HepG2 (cell line): ENCODE measurements at regions not wholly inside any gene's neighbourhood (a gene's known extent, or its start where the extent isn't known, plus 50 kb on each side); places are given as distances from the start of the nearest gene placed in this dataset.

Experiments used
- ATAC-seq: fragments of 200-7000 bp; cut with Tn5 transposase; 3 replicates; pipeline ENCODE4 v1.9.1; 2020; ENCODE audit warnings: mild to moderate bottlenecking, moderate library complexity
- BruUV-seq: library from RNA; stranded (reverse); fragments of 400-500 nt; replicated peaks from 2 replicates; lab custom pipeline; 2021; lab: Mats Ljungman, UMichigan
- CTCF ChIA-PET: fragments of 300-600 bp; formaldehyde crosslinking; extraction: SDS; loops from one replicate; lab custom pipeline; 2021; ENCODE audit warnings: low total read pairs, inconsistent platforms, low intra/inter-chr PET ratio; lab: Yijun Ruan, JAX
- POLR2A ChIA-PET: fragments of 350-600 bp; sonication (Branson Sonifier 250); formaldehyde crosslinking; loops from one replicate; lab custom pipeline; 2020; ENCODE audit warnings: antibody characterized with exemption, inconsistent platforms; lab: Yijun Ruan, JAX
- DNase-seq: peaks from one replicate; pipeline ENCODE4 v3.0.0-alpha.2; 2015; ENCODE audit warnings: low spot score
- FAIRE-seq: peaks from 3 replicates; lab custom pipeline; 2011; peaks lifted over from hg19 to GRCh38; lab: Jason Lieb, UNC
- H2AFZ ChIP-seq: one replicate; pipeline ENCODE4 v1.6.1; 2011; ENCODE audit warnings: low read length, inconsistent platforms
- H3K27ac ChIP-seq: fragments of 300-600 bp; 3 replicates; pipeline ENCODE4 v1.8.0; 2011; ENCODE audit warnings: mixed run types, mild to moderate bottlenecking, mixed read lengths, low read length, inconsistent platforms; ENCODE audit not compliant: insufficient read depth; ENCODE audit errors: extremely low read length
- H3K27me3 ChIP-seq, 2 experiments: fragments of 200-600 bp in 1 of 2; 2 replicates in 1 of 2; 3 replicates in 1 of 2; pipeline versions ENCODE4 v1.6.0 to v1.8.0; 2011; ENCODE audit warnings: low read length in 2 of 2, mild to moderate bottlenecking in 2 of 2, moderate library complexity in 2 of 2, inconsistent platforms in 1 of 2; ENCODE audit not compliant: insufficient read depth in 2 of 2, control insufficient read depth in 1 of 2
- H3K36me3 ChIP-seq, 2 experiments: fragments of 200-600 bp in 1 of 2; replicated peaks in 1 of 2; 2 replicates in 1 of 2; 3 replicates in 1 of 2; pipeline versions ENCODE4 v1.5.1 to v1.8.0; 2011; ENCODE audit warnings: low read length in 2 of 2, inconsistent platforms in 1 of 2; ENCODE audit not compliant: insufficient read depth in 2 of 2, control insufficient read depth in 1 of 2
- H3K4me1 ChIP-seq: 2 replicates; pipeline ENCODE4 v1.5.1; 2012; ENCODE audit warnings: low read length, inconsistent platforms; ENCODE audit not compliant: insufficient read depth
- H3K4me2 ChIP-seq: 2 replicates; pipeline ENCODE4 v1.6.0; 2011; ENCODE audit warnings: low read depth, low read length, inconsistent platforms
- H3K4me3 ChIP-seq, 3 experiments: fragments of 200-600 bp in 1 of 3; sonication (generic), shearing (Covaris generic) in 1 of 3; replicated peaks in 1 of 3; 2 replicates each; pipeline ENCODE4 v1.5.1; 2011 to 2016; ENCODE audit warnings: low read length in 3 of 3, inconsistent platforms in 2 of 3, low read depth in 2 of 3, mild to moderate bottlenecking in 2 of 3, control low read depth in 1 of 3, mixed read lengths in 1 of 3; ENCODE audit not compliant: insufficient read depth in 1 of 3
- H3K79me2 ChIP-seq: one replicate; pipeline ENCODE4 v1.6.1; 2011; ENCODE audit warnings: low read length, inconsistent platforms; ENCODE audit not compliant: insufficient read depth
- H3K9ac ChIP-seq: 2 replicates; pipeline ENCODE4 v1.6.0; 2011; ENCODE audit warnings: mild to moderate bottlenecking, low read depth, low read length, inconsistent platforms; ENCODE audit not compliant: insufficient read depth
- H3K9me3 ChIP-seq: 2 replicates; pipeline ENCODE4 v1.5.1; 2012; ENCODE audit warnings: mild to moderate bottlenecking, low read length
- H4K20me1 ChIP-seq: 2 replicates; pipeline ENCODE4 v1.6.0; 2011; ENCODE audit warnings: inconsistent platforms, mild to moderate bottlenecking, low read length, moderate library complexity; ENCODE audit not compliant: insufficient read depth
- FOXA1 ChIP-seq, 2 experiments: fragments of 450-650 bp in 1 of 2; sonication (generic) in 1 of 2; formaldehyde crosslinking in 1 of 2; IDR thresholded peaks; 2 replicates each; pipeline versions ENCODE4 v1.4.0 to v1.6.1; 2016 to 2020; ENCODE audit warnings: missing genetic modification reagents in 1 of 2
- GFI1 ChIP-seq: sonication (generic); formaldehyde crosslinking; IDR thresholded peaks from 2 replicates; pipeline ENCODE4 v1.5.0; 2020; ENCODE audit warnings: missing genetic modification reagents, mild to moderate bottlenecking, borderline replicate concordance
- HOXA9 ChIP-seq: sonication (generic); formaldehyde crosslinking; IDR thresholded peaks from 2 replicates; pipeline ENCODE4 v1.8.1; 2022; ENCODE audit warnings: missing genetic modification reagents, mild to moderate bottlenecking, moderate library complexity, borderline replicate concordance
- IRX3 ChIP-seq: sonication (generic); formaldehyde crosslinking; IDR thresholded peaks from 2 replicates; pipeline ENCODE4 v1.8.1; 2023; ENCODE audit warnings: mild to moderate bottlenecking, low read depth, missing genetic modification reagents, borderline replicate concordance
- MED8 ChIP-seq: sonication (generic); formaldehyde crosslinking; IDR thresholded peaks from 2 replicates; pipeline ENCODE4 v1.8.1; 2023; ENCODE audit warnings: mild to moderate bottlenecking, missing genetic modification reagents; ENCODE audit not compliant: insufficient replicate concordance
- MTF1 ChIP-seq: sonication (generic); formaldehyde crosslinking; IDR thresholded peaks from 2 replicates; pipeline ENCODE4 v1.5.0; 2020; ENCODE audit warnings: missing genetic modification reagents
- NCOA5 ChIP-seq: sonication (generic); formaldehyde crosslinking; IDR thresholded peaks from 2 replicates; pipeline ENCODE4 v1.4.0; 2020; ENCODE audit warnings: missing genetic modification reagents
- NFKB2 ChIP-seq: sonication (generic); formaldehyde crosslinking; IDR thresholded peaks from 2 replicates; pipeline ENCODE4 v1.4.0; 2020; ENCODE audit warnings: missing genetic modification reagents, borderline replicate concordance
- RXRA ChIP-seq: sonication (generic); formaldehyde crosslinking; IDR thresholded peaks from 2 replicates; pipeline ENCODE4 v1.5.1; 2020; ENCODE audit warnings: missing genetic modification reagents
- SNAPC2 ChIP-seq: sonication (generic); formaldehyde crosslinking; IDR thresholded peaks from 2 replicates; pipeline ENCODE4 v1.8.1; 2022; ENCODE audit warnings: mild to moderate bottlenecking, missing genetic modification reagents
- SOX6 ChIP-seq, 2 experiments: fragments of 450-650 bp in 1 of 2; sonication (generic) in 1 of 2; formaldehyde crosslinking in 1 of 2; IDR thresholded peaks; 2 replicates each; pipeline versions ENCODE4 v1.4.0 to v1.6.1; 2017 to 2020; ENCODE audit warnings: antibody characterized with exemption in 1 of 2, mild to moderate bottlenecking in 1 of 2, missing genetic modification reagents in 1 of 2
- TEAD2 ChIP-seq: sonication (generic); formaldehyde crosslinking; IDR thresholded peaks from 2 replicates; pipeline ENCODE4 v1.9.0; 2021; ENCODE audit warnings: missing genetic modification reagents
- TEAD3 ChIP-seq: optimal IDR thresholded peaks from 2 replicates; pipeline ENCODE3; 2016; ENCODE audit warnings: borderline replicate concordance
- ZNF432 ChIP-seq: sonication (generic); formaldehyde crosslinking; IDR thresholded peaks from 2 replicates; pipeline ENCODE4 v1.5.0; 2020; ENCODE audit warnings: missing genetic modification reagents, mild to moderate bottlenecking, borderline replicate concordance
- ZNF501 ChIP-seq: sonication (generic); formaldehyde crosslinking; IDR thresholded peaks from 2 replicates; pipeline ENCODE4 v1.5.1; 2020; ENCODE audit warnings: mild to moderate bottlenecking, moderate library complexity, missing genetic modification reagents
- WGBS: methylation state at CpG from one replicate; pipeline ENCODE4 v1.1.6; 2017; ENCODE audit warnings: low lambda C conversion rate; 5-methylcytosine and 5-hydroxymethylcytosine counted together
- in situ Hi-C: cut with HindIII; loops from 2 replicates; pipeline ENCODE4 v1.10.0; 2017; ENCODE audit warnings: low pct_unique_long_range_greater_than_20kb; ENCODE audit not compliant: extremely low pct_ligation_motif_present
- intact Hi-C: fragments of 100-400 bp; cut with micrococcal nuclease; formaldehyde crosslinking; loops from one replicate; pipeline ENCODE4 v1.10.0; 2022; ENCODE audit not compliant: unreplicated experiment
- TF ChIP-seq, protein P1 (sequence below): IDR thresholded peaks from 2 replicates; pipeline ENCODE4 v1.6.1; 2016; ENCODE audit warnings: missing compliant biosample characterization, missing genetic modification reagents, borderline replicate concordance
- TF ChIP-seq, protein P2 (sequence below): sonication (generic); formaldehyde crosslinking; IDR thresholded peaks from 2 replicates; pipeline ENCODE4 v1.4.0; 2020; ENCODE audit warnings: missing genetic modification reagents
- TF ChIP-seq, protein P3 (sequence below): sonication (generic); formaldehyde crosslinking; IDR thresholded peaks from 2 replicates; pipeline ENCODE4 v1.5.0; 2020; ENCODE audit warnings: missing genetic modification reagents
- TF ChIP-seq, protein P4 (sequence below): sonication (generic); formaldehyde crosslinking; IDR thresholded peaks from 2 replicates; pipeline ENCODE4 v1.5.1; 2020; ENCODE audit warnings: missing genetic modification reagents, mild to moderate bottlenecking, borderline replicate concordance

DNA sequence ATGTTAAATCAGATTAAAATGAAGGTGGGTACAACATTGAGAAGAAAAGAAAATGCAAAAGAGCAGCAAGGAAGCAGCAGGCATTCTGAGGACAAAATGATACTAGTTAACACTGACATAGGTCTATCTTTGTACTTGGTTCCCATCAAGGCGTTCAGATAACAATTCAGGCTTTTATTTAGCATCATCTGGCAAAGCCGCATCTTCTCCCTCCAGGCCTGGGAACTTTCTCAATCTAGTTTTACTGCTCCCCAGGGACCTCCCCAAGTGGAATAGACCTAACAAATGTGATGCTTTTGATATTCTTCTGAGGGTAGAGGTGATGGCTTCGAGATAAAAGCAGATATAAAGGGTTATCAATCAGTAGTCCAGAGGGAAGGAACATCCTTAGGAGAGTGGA lies 130.6 kb downstream of the C3orf38 start:
- H3K27ac ChIP-seq: no peak overlapping the region
- no peaks in the 10 kb centered on the region for H3K27me3 ChIP-seq
- no peaks in the 10 kb centered on the region for H3K4me1 ChIP-seq
- no peak overlapping the region for H3K4me2 ChIP-seq
- CTCF ChIA-PET: no interaction called here
- WGBS: 26% methylated on average over 3 of the region's 3 CpGs
- H4K20me1 ChIP-seq: no peaks in the 10 kb centered on the region
- POLR2A ChIA-PET: no interaction called here
- no peaks in the 10 kb centered on the region for H3K9me3 ChIP-seq
- DNase-seq (no peak), FAIRE-seq (no peak), ATAC-seq (no peak)
- no peaks in the 10 kb centered on the region for H3K79me2 ChIP-seq
- H3K4me3 ChIP-seq: no peak overlapping the region
- no peaks in the 10 kb centered on the region for H3K36me3 ChIP-seq
- no peak overlapping the region for H3K9ac ChIP-seq
- no peak overlapping the region for H2AFZ ChIP-seq
- intact Hi-C loops (no loop called here), in situ Hi-C loops (no loop called here)
- no TSS peak for BruUV-seq
- no peak for TF ChIP-seq IRX3 (CRISPR knock-in tag)
- no peak for TF ChIP-seq SNAPC2
- TF ChIP-seq MED8 (CRISPR knock-in tag): no peak
- TF ChIP-seq, protein P1, sequence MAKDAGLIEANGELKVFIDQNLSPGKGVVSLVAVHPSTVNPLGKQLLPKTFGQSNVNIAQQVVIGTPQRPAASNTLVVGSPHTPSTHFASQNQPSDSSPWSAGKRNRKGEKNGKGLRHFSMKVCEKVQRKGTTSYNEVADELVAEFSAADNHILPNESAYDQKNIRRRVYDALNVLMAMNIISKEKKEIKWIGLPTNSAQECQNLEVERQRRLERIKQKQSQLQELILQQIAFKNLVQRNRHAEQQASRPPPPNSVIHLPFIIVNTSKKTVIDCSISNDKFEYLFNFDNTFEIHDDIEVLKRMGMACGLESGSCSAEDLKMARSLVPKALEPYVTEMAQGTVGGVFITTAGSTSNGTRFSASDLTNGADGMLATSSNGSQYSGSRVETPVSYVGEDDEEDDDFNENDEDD (CRISPR knock-in tag): no peak
- TF ChIP-seq TEAD2 (CRISPR knock-in tag): no peak
- TF ChIP-seq FOXA1 (IDR thresholded peaks at IDR 0.05): no peak
- no peak for TF ChIP-seq FOXA1 (CRISPR knock-in tag; IDR thresholded peaks at IDR 0.05)
- no peak for TF ChIP-seq NFKB2 (CRISPR knock-in tag)
- TF ChIP-seq, protein P2, sequence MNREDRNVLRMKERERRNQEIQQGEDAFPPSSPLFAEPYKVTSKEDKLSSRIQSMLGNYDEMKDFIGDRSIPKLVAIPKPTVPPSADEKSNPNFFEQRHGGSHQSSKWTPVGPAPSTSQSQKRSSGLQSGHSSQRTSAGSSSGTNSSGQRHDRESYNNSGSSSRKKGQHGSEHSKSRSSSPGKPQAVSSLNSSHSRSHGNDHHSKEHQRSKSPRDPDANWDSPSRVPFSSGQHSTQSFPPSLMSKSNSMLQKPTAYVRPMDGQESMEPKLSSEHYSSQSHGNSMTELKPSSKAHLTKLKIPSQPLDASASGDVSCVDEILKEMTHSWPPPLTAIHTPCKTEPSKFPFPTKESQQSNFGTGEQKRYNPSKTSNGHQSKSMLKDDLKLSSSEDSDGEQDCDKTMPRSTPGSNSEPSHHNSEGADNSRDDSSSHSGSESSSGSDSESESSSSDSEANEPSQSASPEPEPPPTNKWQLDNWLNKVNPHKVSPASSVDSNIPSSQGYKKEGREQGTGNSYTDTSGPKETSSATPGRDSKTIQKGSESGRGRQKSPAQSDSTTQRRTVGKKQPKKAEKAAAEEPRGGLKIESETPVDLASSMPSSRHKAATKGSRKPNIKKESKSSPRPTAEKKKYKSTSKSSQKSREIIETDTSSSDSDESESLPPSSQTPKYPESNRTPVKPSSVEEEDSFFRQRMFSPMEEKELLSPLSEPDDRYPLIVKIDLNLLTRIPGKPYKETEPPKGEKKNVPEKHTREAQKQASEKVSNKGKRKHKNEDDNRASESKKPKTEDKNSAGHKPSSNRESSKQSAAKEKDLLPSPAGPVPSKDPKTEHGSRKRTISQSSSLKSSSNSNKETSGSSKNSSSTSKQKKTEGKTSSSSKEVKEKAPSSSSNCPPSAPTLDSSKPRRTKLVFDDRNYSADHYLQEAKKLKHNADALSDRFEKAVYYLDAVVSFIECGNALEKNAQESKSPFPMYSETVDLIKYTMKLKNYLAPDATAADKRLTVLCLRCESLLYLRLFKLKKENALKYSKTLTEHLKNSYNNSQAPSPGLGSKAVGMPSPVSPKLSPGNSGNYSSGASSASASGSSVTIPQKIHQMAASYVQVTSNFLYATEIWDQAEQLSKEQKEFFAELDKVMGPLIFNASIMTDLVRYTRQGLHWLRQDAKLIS (CRISPR knock-in tag): no peak
- TF ChIP-seq ZNF501: no peak
- TF ChIP-seq, protein P3, sequence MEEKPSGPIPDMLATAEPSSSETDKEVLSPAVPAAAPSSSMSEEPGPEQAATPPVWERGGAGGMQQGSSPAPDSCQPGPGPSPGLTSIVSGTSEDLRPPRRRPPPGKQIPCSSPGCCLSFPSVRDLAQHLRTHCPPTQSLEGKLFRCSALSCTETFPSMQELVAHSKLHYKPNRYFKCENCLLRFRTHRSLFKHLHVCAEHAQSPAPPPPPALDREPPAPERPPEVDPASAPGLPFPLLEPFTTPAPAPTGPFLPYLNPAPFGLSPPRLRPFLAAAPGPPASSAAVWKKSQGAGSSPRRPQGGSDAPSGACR (CRISPR knock-in tag): no peak
- TF ChIP-seq SOX6 (IDR thresholded peaks at IDR 0.05): no peak
- TF ChIP-seq SOX6 (CRISPR knock-in tag; IDR thresholded peaks at IDR 0.05): no peak
- no peak for TF ChIP-seq GFI1 (CRISPR knock-in tag)
- TF ChIP-seq, protein P4, sequence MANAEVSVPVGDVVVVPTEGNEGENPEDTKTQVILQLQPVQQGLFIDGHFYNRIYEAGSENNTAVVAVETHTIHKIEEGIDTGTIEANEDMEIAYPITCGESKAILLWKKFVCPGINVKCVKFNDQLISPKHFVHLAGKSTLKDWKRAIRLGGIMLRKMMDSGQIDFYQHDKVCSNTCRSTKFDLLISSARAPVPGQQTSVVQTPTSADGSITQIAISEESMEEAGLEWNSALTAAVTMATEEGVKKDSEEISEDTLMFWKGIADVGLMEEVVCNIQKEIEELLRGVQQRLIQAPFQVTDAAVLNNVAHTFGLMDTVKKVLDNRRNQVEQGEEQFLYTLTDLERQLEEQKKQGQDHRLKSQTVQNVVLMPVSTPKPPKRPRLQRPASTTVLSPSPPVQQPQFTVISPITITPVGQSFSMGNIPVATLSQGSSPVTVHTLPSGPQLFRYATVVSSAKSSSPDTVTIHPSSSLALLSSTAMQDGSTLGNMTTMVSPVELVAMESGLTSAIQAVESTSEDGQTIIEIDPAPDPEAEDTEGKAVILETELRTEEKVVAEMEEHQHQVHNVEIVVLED (CRISPR knock-in tag): no peak
- TF ChIP-seq HOXA9: no peak
- TF ChIP-seq MTF1: no peak
- no peak for TF ChIP-seq TEAD3 (CRISPR knock-in tag)
- TF ChIP-seq RXRA (CRISPR knock-in tag): no peak
- TF ChIP-seq ZNF432 (CRISPR knock-in tag): no peak
- no peak for TF ChIP-seq NCOA5 (CRISPR knock-in tag)
- TF ChIP-seq, all 625 proteins: peak for 0
